Astrocyte of the cerebellum (primary cell): ENCODE measurements at regions not wholly inside any gene's neighbourhood (a gene's known extent, or its start where the extent isn't known, plus 50 kb on each side); places are given as distances from the start of the nearest gene placed in this dataset.
"Not testable (repeated sequence)": the region's sequence is repeated elsewhere in the genome, so short reads cannot be mapped to it uniquely, and the experiment has no call there.

Experiments
- DNase-seq: peaks from one replicate; pipeline ENCODE4 v3.0.0-alpha.2; 2011; ENCODE audit warnings: low read depth
- H3K4me3 ChIP-seq: 2 replicates; pipeline ENCODE4 v1.5.1; 2011; ENCODE audit warnings: mild to moderate bottlenecking, low read depth, low read length, moderate library complexity
- in situ Hi-C: cut with HindIII; loops from 2 replicates; pipeline ENCODE4 v1.10.0; 2017; ENCODE audit warnings: low sequenced_read_pairs
- TF ChIP-seq, protein P1 (sequence below): IDR thresholded peaks from 2 replicates; pipeline ENCODE4 v1.5.1; 2012; ENCODE audit warnings: low read length, low read depth, moderate library complexity, mild to moderate bottlenecking; ENCODE audit errors: missing control alignments

DNA sequence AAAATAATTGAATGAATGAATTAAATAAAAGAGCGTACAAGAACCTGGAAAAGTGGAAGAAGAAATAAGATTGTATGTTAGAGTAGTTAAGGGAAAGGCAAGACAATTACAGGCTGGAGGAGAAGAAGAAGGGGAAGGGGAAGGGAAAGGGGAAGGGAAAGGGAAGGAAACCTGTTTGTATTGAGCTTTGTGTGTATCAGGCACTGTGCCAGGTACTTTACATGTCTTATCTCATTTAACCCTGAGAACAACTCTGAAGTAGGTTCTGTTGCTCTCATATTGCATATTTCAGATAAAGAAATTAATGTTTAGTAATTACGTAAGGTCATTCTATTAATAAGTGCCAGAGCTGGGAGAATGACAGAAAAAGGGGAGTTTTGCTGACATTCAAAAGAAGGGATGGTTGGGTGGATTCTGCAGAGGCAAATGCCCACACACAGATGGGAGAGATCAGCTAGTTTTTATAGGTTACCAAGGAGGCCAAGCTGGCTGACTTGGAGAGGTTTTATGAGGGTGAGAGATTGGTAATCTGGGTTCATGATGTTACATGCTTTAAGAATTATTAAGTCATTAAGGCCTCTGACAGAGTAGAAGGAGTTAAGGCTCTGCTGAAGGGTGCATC lies 92.3 kb upstream of the LCORL start:
- TF ChIP-seq, protein P1, sequence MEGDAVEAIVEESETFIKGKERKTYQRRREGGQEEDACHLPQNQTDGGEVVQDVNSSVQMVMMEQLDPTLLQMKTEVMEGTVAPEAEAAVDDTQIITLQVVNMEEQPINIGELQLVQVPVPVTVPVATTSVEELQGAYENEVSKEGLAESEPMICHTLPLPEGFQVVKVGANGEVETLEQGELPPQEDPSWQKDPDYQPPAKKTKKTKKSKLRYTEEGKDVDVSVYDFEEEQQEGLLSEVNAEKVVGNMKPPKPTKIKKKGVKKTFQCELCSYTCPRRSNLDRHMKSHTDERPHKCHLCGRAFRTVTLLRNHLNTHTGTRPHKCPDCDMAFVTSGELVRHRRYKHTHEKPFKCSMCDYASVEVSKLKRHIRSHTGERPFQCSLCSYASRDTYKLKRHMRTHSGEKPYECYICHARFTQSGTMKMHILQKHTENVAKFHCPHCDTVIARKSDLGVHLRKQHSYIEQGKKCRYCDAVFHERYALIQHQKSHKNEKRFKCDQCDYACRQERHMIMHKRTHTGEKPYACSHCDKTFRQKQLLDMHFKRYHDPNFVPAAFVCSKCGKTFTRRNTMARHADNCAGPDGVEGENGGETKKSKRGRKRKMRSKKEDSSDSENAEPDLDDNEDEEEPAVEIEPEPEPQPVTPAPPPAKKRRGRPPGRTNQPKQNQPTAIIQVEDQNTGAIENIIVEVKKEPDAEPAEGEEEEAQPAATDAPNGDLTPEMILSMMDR: no peak
- no peak overlapping the region for H3K4me3 ChIP-seq
- in situ Hi-C loops: no loop called here
- no peak for DNase-seq

DNA sequence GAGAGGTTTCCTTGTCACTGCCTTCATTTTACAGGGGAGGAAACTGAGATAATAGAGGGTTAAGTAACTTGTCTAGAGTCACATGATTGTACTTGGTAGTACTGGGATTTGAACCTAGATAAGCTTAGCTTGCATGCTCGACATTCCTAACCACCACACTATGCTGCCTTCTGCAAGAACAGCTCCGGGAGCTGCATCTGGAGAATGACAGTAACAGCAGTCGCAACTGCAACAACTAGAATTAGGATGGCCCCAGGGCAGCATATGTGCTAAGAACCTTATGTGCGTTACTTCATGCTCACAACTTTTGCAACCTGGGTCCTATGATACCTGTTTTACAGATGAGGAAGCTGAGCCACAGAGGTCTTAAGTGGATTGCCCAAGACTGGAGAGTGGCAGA lies 89.5 kb upstream of the LCORL start:
- in situ Hi-C loops: no loop called here
- no peak overlapping the region for H3K4me3 ChIP-seq
- DNase-seq: no peak
- TF ChIP-seq, protein P1: no peak

DNA sequence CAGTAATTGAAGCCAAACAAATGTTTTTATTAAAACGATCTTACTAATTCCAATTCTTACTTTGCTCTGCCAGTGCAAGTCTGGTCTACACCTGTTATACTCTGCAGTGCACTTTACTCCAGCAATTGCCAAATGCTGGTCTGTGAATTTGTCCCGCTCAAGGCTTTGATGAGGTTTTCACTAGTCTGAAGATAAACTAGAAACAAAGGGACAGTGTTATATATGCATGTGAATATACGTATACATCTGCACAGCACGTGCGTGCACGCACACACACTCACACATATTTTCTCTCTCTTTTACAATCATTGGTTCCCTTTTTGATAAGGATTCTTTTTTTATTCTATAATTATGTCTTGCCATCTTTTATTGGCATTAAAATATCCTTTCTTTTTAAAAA lies 88.5 kb upstream of the LCORL start:
- no peak for DNase-seq
- in situ Hi-C loops: no loop called here
- no peak overlapping the region for H3K4me3 ChIP-seq
- TF ChIP-seq, protein P1: no peak

DNA sequence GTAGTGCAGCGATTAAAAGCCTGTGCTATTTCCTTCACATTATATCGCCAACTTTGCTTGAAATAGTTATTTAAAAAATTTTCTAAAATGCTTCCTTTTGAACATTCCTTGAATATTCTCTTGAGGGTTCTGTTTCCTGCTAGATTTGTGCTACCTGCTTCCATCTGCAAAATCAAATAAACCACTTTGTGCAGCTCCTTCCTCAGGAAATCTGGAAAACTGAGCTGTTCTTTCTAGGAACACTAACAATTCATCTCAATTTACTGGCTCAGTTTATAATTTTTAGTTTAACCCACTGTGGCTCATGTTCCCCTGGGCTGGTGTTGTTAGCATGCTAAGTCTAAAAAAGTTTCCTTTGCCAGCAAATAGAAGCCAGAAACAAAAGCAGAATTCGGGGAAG lies 88.1 kb upstream of the LCORL start:
- no peak overlapping the region for H3K4me3 ChIP-seq
- in situ Hi-C loops: no loop called here
- no peak for DNase-seq
- TF ChIP-seq, protein P1: no peak

DNA sequence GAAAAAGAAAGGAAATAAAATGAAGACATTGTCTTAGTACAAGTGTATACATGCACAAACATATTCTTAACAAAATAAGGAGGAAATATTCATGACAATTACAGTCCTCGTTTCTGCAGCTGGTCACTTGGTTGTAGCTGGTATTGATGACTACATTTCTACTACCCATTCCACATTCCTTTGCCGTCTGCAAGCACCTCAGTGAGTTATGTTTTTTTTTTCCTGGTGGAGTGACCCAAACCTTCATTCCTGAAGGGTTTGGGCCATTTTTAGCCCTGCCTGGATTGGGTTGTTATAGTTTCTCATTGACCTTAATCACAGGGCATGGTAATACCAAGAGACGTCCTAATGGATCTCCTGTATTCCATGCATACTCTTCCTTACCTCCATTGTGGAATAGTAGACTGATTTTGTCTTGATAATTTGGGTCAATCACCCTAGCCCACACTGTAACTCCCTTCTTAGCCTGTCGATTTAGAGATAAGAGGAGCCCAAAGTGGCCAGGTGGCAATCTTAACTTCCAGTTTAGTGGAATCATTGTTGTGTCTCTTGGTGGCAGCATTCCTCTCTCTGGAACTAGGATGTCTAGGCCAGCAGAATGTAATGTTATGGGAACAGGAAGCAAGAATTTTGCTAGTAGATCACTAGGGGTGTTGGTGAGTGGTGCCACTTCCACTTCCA lies 86.4 kb upstream of the LCORL start:
- in situ Hi-C loops, H3K4me3 ChIP-seq, DNase-seq: not testable (repeated sequence)

DNA sequence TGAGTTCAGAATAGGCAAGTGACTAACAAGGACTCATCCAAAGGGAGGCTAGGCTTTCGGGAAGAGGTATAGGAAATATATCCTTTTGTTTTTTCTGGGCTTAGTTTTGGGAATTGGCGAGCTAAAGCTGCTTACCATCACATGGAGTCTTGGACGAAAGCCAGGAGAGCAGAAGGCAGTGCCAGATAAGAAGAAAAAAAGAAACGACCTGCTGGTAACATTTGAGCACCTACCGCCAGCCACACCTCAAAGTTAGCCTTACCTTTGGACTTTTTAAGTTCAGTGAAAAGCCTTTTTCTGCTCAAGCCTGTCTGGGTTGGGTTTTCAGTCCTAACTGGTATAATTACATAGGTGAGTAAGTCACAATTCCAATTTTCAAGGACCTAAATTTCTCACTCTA lies 85.1 kb upstream of the LCORL start:
- TF ChIP-seq, protein P1: no peak
- in situ Hi-C loops: no loop called here
- DNase-seq: no peak
- H3K4me3 ChIP-seq: no peak overlapping the region
